SU-DHL-6 (cell line): ENCODE measurements at regions not wholly inside any gene's neighbourhood (a gene's known extent, or its start where the extent isn't known, plus 50 kb on each side); places are given as distances from the start of the nearest gene placed in this dataset.

ENCODE experiments used
- EZH2phosphoT487 ChIP-seq: fragments of 200-600 bp; sonication (generic), shearing (Covaris generic); conservative IDR thresholded peaks from 2 replicates; pipeline ENCODE4 v1.6.1; 2018; ENCODE audit warnings: mild to moderate bottlenecking, antibody characterized with exemption, low read length, moderate library complexity, mixed read lengths
- TF ChIP-seq, protein P1 (sequence below): fragments of 200-600 bp; sonication (generic); IDR thresholded peaks from one replicate; pipeline ENCODE4 v1.5.1; 2017; ENCODE audit warnings: antibody characterized with exemption, mild to moderate bottlenecking, low read length, moderate library complexity; ENCODE audit not compliant: insufficient read depth, poor library complexity, severe bottlenecking

- TF ChIP-seq, protein P1, sequence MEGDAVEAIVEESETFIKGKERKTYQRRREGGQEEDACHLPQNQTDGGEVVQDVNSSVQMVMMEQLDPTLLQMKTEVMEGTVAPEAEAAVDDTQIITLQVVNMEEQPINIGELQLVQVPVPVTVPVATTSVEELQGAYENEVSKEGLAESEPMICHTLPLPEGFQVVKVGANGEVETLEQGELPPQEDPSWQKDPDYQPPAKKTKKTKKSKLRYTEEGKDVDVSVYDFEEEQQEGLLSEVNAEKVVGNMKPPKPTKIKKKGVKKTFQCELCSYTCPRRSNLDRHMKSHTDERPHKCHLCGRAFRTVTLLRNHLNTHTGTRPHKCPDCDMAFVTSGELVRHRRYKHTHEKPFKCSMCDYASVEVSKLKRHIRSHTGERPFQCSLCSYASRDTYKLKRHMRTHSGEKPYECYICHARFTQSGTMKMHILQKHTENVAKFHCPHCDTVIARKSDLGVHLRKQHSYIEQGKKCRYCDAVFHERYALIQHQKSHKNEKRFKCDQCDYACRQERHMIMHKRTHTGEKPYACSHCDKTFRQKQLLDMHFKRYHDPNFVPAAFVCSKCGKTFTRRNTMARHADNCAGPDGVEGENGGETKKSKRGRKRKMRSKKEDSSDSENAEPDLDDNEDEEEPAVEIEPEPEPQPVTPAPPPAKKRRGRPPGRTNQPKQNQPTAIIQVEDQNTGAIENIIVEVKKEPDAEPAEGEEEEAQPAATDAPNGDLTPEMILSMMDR, result no peak
- TF ChIP-seq EZH2phosphoT487, result no peak
Measured at GRCh38 chr5:68418201-68418600, 202.6 kb downstream of the PIK3R1 start.
